ENCODE measurements at regions not wholly inside any gene's neighbourhood (a gene's known extent, or its start where the extent isn't known, plus 50 kb on each side); places are given as distances from the start of the nearest gene placed in this dataset.

GRCh38 chr1:167165219-167165618 is 55.5 kb upstream of the POU2F1 start:
- TF ChIP-seq CTCF (conservative IDR thresholded peaks at IDR 0.05; ENCODE audit: low read depth, low read length): no peak
- DNase-seq (ENCODE audit: low read depth): no peak
- H3K4me3 ChIP-seq (ENCODE audit: low read depth, low read length): no peak overlapping the region

GRCh38 chr1:167165948-167166689 is 54.6 kb upstream of the POU2F1 start:
- H3K4me3 ChIP-seq (ENCODE audit: low read depth, low read length): peak overlapping the region; percentile 34
- peak; percentile 93 for DNase-seq (ENCODE audit: low read depth)
- no peak for TF ChIP-seq CTCF (conservative IDR thresholded peaks at IDR 0.05; ENCODE audit: low read depth, low read length)

- no peak overlapping the region for H3K4me3 ChIP-seq (ENCODE audit: low read depth, low read length)
- TF ChIP-seq CTCF (conservative IDR thresholded peaks at IDR 0.05; ENCODE audit: low read depth, low read length): no peak
- no peak for DNase-seq (ENCODE audit: low read depth)
Observed at GRCh38 chr1:167166690-167167075, 54.0 kb upstream of the POU2F1 start.

GRCh38 chr1:167168424-167168823 is 52.3 kb upstream of the POU2F1 start:
- no peak for TF ChIP-seq CTCF (conservative IDR thresholded peaks at IDR 0.05; ENCODE audit: low read depth, low read length)
- DNase-seq (ENCODE audit: low read depth): no peak
- H3K4me3 ChIP-seq (ENCODE audit: low read depth, low read length): no peak overlapping the region

GRCh38 chr1:167169642-167170041 is 51.0 kb upstream of the POU2F1 start:
- no peak for TF ChIP-seq CTCF (conservative IDR thresholded peaks at IDR 0.05; ENCODE audit: low read depth, low read length)
- no peak overlapping the region for H3K4me3 ChIP-seq (ENCODE audit: low read depth, low read length)
- DNase-seq (ENCODE audit: low read depth): no peak
